GM13977 (cell line): ENCODE measurements at regions not wholly inside any gene's neighbourhood (a gene's known extent, or its start where the extent isn't known, plus 50 kb on each side); places are given as distances from the start of the nearest gene placed in this dataset.

Source experiments
- DNase-seq: peaks from one replicate; pipeline ENCODE4 v3.0.0; 2012; ENCODE audit warnings: low spot score
- CTCF ChIP-seq: IDR thresholded peaks from 2 replicates; pipeline ENCODE4 v1.5.1; 2012; ENCODE audit warnings: mild to moderate bottlenecking, control low read depth; ENCODE audit not compliant: insufficient read depth; ENCODE audit errors: extremely low read depth, missing control alignments
- in situ Hi-C: fragments of 300-500 bp; cut with MboI; formaldehyde crosslinking; loops from one replicate; pipeline ENCODE4 v1.12.0; 2022; ENCODE audit warnings: low sequenced_read_pairs, low pct_unique_long_range_greater_than_20kb, mixed read lengths, inconsistent platforms; ENCODE audit not compliant: unreplicated experiment

DNA sequence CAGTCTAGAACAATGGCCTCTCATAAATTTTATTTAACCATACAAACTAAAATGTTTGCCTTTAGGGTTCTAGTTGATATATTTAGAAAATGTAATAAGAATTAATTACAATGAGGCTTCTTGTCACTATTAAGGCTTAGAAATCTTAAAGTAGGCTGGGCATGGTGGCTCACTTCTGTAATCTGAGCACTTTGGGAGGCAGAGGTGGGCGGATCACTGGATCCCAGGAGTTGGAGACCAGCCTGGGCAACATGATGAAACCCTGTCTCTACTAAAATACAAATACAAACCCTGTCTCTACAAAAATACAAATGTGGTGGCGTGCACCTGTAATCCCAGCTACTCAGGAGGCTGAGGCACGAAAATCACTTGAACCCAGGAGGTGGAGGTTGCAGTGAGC lies 99.0 kb upstream of the ADGRF1 start:
- in situ Hi-C loops = no loop called here
- no peak for DNase-seq
- no peak for TF ChIP-seq CTCF

DNA sequence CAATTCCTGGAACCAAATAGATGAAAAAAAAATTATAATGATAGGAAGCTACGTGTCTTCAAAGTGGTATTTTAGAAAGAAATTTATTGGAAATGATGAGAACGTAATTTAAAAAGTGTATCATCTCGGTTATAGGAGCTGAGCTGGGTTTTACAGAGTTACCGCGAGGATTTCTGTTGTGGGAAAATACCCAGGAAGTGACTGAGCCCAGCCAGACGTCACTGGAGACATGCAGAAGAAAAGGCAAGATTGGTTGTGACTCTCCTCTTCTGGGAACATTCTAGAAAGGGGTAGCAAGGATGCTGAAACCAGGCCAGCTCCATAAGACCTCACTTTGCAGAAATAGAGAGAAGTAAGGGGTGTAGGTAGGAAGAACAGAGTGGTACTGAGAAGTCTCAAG lies 95.9 kb upstream of the ADGRF1 start:
- no peak for DNase-seq
- TF ChIP-seq CTCF = no peak
- in situ Hi-C loops = no loop called here

- no peak for TF ChIP-seq CTCF
- in situ Hi-C loops = no loop called here
- no peak for DNase-seq
Observed at GRCh38 chr6:47137073-47137472, 94.9 kb upstream of the ADGRF1 start.

DNA sequence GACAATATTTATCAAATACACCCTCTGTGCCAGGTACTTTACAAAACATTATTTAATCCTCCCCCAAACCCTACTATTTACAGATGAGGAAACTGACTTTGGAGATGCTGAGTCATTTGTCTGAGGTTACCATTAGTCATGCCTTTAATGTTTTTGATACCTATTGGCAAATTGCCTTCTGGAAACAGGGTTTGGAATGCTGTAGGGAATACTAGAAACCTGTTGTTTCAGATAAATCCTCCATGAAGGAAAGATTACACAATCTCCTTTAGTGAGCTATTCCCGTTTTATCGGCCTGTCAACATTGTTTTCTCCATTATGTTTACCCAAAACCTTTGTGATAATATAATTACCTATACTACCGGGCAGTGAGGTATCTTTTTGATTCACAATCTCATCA lies 93.6 kb upstream of the ADGRF1 start:
- DNase-seq = no peak
- in situ Hi-C loops = no loop called here
- no peak for TF ChIP-seq CTCF

DNA sequence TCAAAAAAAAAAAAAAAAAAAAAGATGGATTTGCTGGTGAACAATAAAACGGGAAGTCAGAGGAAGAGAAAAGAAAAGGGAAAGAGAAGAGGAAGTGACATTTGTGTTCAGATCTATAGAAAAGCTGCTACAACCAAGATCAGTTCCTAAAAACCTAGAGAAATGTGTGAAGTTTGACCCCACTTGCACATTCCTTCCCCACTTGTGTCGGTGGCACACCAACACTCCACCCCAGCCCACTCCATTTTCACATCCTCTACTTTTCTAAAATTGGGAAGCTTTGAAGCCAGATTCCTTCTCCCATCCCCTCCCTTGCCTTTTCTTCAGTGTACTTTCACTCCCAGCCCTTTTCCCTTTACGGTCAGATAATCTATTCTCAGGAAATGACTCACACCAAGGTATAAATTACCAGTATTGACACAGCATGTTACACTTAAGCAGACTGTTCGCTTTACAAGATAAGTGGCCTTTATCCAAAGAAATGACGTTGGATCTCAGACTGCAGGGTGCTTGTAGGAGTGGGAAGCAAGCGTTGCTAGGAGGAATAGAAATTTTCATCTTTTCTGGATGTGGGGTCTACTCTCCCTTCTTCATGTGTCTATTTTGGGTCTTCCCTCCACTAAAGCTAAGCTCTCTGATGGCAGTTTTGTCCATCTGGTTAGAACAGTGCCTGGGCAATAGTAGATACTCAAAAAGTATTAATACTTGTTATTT lies 92.5 kb upstream of the ADGRF1 start:
- no peak for DNase-seq
- no peak for TF ChIP-seq CTCF
- in situ Hi-C loops = no loop called here

GRCh38 chr6:47133230-47134000 lies 91.3 kb upstream of the ADGRF1 start:
- in situ Hi-C loops = no loop called here
- no peak for TF ChIP-seq CTCF
- DNase-seq = no peak
